Sigmoid colon (tissue), 6 donors: ENCODE measurements at regions not wholly inside any gene's neighbourhood (a gene's known extent, or its start where the extent isn't known, plus 50 kb on each side); places are given as distances from the start of the nearest gene placed in this dataset.

Experiments used
- DNase-seq: peaks from one replicate; pipeline ENCODE4 v3.0.0-alpha.2; 2019
- H3K27ac ChIP-seq, 4 donors: fragments of 200-600 bp; sonication (generic); one replicate each; pipeline ENCODE4 v1.5.1; 2016 to 2019; ENCODE audit warnings: mild to moderate bottlenecking in 1 of 4
- H3K27me3 ChIP-seq, 3 donors: fragments of 200-600 bp; sonication (generic); one replicate each; pipeline ENCODE4 v1.5.1; 2019; ENCODE audit warnings: mild to moderate bottlenecking in 1 of 3
- H3K36me3 ChIP-seq, 4 donors: fragments of 200-600 bp; sonication (generic); one replicate each; pipeline ENCODE4 v1.5.1; 2016 to 2019
- H3K4me1 ChIP-seq, 4 donors: fragments of 200-600 bp; sonication (generic); one replicate each; pipeline ENCODE4 v1.5.1; 2017 to 2019
- H3K4me3 ChIP-seq, 4 donors: fragments of 200-600 bp; sonication (generic); one replicate each; pipeline ENCODE4 v1.5.1; 2017 to 2019; ENCODE audit warnings: mild to moderate bottlenecking in 2 of 4, moderate library complexity in 1 of 4
- H3K9me3 ChIP-seq, 4 donors: fragments of 200-600 bp in 3 of 4; sonication (generic) in 3 of 4; one replicate each; pipeline versions ENCODE4 v1.5.1 to v1.6.1; 2013 to 2019
- EP300 ChIP-seq, 4 donors: sonication (generic); formaldehyde crosslinking; IDR thresholded peaks; one replicate each; pipeline ENCODE4 v1.6.1; 2017; ENCODE audit warnings: antibody characterized with exemption in 4 of 4
- POLR2A ChIP-seq, 2 donors: fragments of 450-650 bp; IDR thresholded peaks; one replicate each; pipeline ENCODE4 v1.6.1; 2016; ENCODE audit warnings: antibody characterized with exemption in 2 of 2, mild to moderate bottlenecking in 2 of 2, moderate library complexity in 2 of 2
- POLR2AphosphoS5 ChIP-seq, 4 donors: sonication (generic); formaldehyde crosslinking; IDR thresholded peaks; one replicate each; pipeline ENCODE4 v1.6.1; 2017; ENCODE audit warnings: antibody characterized with exemption in 4 of 4
- WGBS, 2 donors: extraction: QIAGEN DNeasy Blood & Tissue Kit; methylation state at CpG; one replicate each; pipeline ENCODE4 v1.1.7; 2013; 5-methylcytosine and 5-hydroxymethylcytosine counted together
- intact Hi-C: fragments of 100-400 bp; cut with DNase I; formaldehyde crosslinking; loops from one replicate; pipeline ENCODE4 v1.15.1; 2023
- TF ChIP-seq, protein P1 (sequence below), 4 experiments: fragments of 450-650 bp in 3 of 4; fragments of 200-600 bp in 1 of 4; IDR thresholded peaks; one replicate each; pipeline ENCODE4 v1.5.1; 2016 to 2019; ENCODE audit warnings: antibody characterized with exemption in 4 of 4, mild to moderate bottlenecking in 3 of 4, moderate library complexity in 2 of 4
- donor health status: healthy with polysubstance abuse.
- donor health status: healthy.

DNA sequence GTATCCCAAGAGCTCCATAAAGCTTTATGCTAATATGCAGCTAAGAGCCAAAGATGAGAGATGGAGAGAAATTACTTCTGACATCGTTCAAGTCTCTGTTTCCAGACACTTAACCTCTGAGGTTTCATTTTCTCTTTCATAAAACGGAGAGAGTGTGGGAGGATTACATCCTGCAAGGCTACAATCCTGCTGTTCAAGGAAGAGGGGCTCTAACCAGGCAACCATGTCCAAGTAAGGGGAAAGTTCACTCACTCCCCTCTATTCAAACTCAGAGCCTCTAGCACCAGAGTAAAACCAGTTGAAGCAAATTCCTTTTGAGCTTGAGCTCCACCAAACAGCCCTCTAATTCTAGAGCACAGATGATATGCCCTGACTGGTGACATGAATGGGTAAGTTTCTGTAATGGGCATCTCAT, 397.4 kb downstream of the NPIPA8 start:
- Histone ChIP-seq H3K27ac (no peak overlapping the region), H3K27me3 (no peaks in the 10 kb centered on the region), H3K4me1 (no peaks in the 10 kb centered on the region), H3K36me3 (no peaks in the 10 kb centered on the region), H3K4me3 (no peak overlapping the region), H3K9me3 (no peaks in the 10 kb centered on the region)
- DNase-seq: no peak
- 10 to 14% methylated on average over 2 of the region's 2 CpGs for WGBS, 2 donors
- intact Hi-C loops: no loop called here
- TF ChIP-seq, protein P1, sequence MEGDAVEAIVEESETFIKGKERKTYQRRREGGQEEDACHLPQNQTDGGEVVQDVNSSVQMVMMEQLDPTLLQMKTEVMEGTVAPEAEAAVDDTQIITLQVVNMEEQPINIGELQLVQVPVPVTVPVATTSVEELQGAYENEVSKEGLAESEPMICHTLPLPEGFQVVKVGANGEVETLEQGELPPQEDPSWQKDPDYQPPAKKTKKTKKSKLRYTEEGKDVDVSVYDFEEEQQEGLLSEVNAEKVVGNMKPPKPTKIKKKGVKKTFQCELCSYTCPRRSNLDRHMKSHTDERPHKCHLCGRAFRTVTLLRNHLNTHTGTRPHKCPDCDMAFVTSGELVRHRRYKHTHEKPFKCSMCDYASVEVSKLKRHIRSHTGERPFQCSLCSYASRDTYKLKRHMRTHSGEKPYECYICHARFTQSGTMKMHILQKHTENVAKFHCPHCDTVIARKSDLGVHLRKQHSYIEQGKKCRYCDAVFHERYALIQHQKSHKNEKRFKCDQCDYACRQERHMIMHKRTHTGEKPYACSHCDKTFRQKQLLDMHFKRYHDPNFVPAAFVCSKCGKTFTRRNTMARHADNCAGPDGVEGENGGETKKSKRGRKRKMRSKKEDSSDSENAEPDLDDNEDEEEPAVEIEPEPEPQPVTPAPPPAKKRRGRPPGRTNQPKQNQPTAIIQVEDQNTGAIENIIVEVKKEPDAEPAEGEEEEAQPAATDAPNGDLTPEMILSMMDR (IDR thresholded peaks at IDR 0.05): no peak
- TF ChIP-seq POLR2A (IDR thresholded peaks at IDR 0.05): no peak
- no peak for TF ChIP-seq EP300 (IDR thresholded peaks at IDR 0.05)
- no peak for TF ChIP-seq POLR2AphosphoS5 (IDR thresholded peaks at IDR 0.05)

DNA sequence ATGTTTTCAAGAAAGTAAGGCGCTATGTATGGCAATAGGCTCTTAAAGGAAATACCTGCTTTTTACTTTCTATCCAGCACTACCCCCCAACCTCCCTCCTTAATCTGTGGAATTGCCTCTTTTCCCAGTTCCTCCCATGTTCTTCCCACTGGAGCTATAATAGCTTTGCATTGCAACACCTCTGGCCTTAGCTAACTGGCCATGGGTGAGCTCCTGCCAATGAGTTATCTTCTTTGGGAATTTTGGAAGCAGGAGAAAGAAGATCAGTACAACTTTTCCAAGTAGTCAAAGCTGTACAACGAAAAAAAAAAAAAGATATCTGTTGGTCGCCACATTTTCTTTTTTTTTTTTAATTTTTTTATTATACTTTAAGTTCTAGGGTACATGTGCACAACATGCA, 398.0 kb downstream of the NPIPA8 start:
- TF ChIP-seq POLR2A (IDR thresholded peaks at IDR 0.05) (no peak), EP300 (IDR thresholded peaks at IDR 0.05) (no peak), POLR2AphosphoS5 (IDR thresholded peaks at IDR 0.05) (no peak)
- TF ChIP-seq, protein P1 (IDR thresholded peaks at IDR 0.05): no peak
- WGBS, 2 donors: 86 to 91% methylated on average over 3 of the region's 3 CpGs
- intact Hi-C loops: no loop called here
- no peaks in the 10 kb centered on the region for H3K27me3 ChIP-seq
- H3K4me1 ChIP-seq: no peaks in the 10 kb centered on the region
- H3K4me3 ChIP-seq: no peak overlapping the region
- H3K36me3 ChIP-seq: no peaks in the 10 kb centered on the region
- H3K27ac ChIP-seq: no peak overlapping the region
- H3K9me3 ChIP-seq: no peaks in the 10 kb centered on the region
- no peak for DNase-seq

DNA sequence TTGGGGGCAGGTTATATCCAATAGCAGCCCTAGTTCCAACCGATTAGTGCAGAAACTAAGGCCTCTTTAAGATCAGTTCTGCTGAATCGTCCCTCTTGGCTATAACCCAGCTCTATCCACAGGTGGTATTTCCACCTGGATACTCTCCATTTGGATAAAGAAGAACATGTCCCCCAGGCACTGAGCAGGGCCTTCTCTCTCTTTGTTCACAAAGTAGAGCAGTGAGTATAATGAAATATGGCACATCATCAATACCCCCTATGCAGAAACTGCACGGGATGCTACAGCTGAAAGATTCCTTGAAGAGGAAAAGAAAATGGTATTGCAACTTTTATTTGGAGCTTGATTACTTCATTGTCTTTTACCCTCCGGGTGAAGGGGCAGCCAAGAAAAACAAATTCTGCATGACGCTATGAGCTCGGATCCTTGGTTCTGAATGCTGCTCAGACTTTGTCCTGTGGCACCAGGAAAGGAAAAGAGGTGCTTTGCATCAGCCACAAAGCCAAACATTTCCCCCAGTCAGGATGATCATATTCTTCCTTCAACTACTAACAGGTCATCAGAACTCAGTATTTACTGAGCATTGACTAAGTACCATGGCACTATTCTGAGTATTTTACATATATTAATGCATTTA, 399.7 kb downstream of the NPIPA8 start:
- TF ChIP-seq POLR2AphosphoS5 (IDR thresholded peaks at IDR 0.05) (no peak), POLR2A (IDR thresholded peaks at IDR 0.05) (no peak), EP300 (IDR thresholded peaks at IDR 0.05) (no peak)
- TF ChIP-seq, protein P1 (IDR thresholded peaks at IDR 0.05): no peak
- H3K27me3 ChIP-seq: no peaks in the 10 kb centered on the region
- DNase-seq: no peak
- no peaks in the 10 kb centered on the region for H3K9me3 ChIP-seq
- H3K4me1 ChIP-seq: no peaks in the 10 kb centered on the region
- H3K27ac ChIP-seq: no peak overlapping the region
- WGBS, 2 donors: 39 to 81% methylated on average over 6 of the region's 6 CpGs
- no peak overlapping the region for H3K4me3 ChIP-seq
- H3K36me3 ChIP-seq: no peaks in the 10 kb centered on the region
- intact Hi-C loops: no loop called here

DNA sequence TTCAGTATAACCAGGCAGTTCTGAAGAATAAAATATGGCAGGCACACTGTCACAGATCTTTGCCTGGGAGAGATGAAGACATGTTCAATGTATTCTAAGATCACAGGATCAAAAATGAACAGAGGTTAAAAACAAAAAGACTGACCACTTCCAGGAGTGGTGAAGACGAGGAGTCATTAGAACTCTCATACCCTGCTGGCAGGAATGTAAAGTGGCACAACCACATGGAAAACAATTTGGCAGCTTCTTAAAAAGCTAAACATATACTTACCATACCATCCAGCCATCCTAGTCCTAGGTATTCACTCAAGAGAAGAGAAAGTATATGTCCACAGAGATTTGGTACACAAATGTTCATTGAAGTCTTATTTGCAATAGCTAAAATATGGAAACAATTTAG, 406.3 kb downstream of the NPIPA8 start:
- no peak for DNase-seq
- Histone ChIP-seq H3K36me3 (no peaks in the 10 kb centered on the region), H3K27ac (no peak overlapping the region), H3K27me3 (no peaks in the 10 kb centered on the region), H3K9me3 (peaks cover 0 to 4% (median 1%) of the 10 kb centered on the region in 4 donors), H3K4me1 (no peaks in the 10 kb centered on the region), H3K4me3 (no peak overlapping the region)
- intact Hi-C loops: no loop called here
- WGBS, 2 donors: 53 to 90% methylated on average over 1 of the region's 1 CpG
- no peak for TF ChIP-seq POLR2A (IDR thresholded peaks at IDR 0.05)
- no peak for TF ChIP-seq EP300 (IDR thresholded peaks at IDR 0.05)
- TF ChIP-seq, protein P1 (IDR thresholded peaks at IDR 0.05): no peak
- no peak for TF ChIP-seq POLR2AphosphoS5 (IDR thresholded peaks at IDR 0.05)

DNA sequence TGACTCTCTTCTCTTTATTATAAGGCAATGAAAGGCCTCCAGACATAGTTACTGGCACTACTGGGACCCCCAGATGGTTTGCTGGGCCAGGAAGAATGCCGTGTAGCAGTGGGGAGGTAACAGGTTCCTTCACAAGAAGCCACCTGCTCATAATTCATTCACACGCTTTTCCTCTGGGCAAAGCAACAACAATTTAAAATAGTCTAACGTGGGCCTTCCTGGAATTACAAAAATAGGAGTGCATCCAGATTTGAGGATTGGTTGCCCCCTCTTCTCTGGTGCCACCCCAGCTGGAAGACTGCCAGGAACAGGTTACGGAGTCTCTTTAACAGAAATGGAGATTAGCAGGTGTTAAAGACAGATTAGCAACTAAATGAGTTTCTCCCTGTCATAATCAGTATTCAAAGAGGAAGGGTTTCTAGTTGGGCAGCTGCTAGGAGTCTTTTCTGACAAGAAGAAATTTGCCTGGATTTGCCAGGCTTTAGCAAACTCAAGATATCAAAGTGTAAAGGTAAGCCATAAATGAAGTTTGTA, 409.6 kb downstream of the NPIPA8 start:
- H3K27me3 ChIP-seq: no peaks in the 10 kb centered on the region
- intact Hi-C loops: no loop called here
- no peaks in the 10 kb centered on the region for H3K4me1 ChIP-seq
- 50 to 55% methylated on average over 4 of the region's 4 CpGs for WGBS, 2 donors
- H3K36me3 ChIP-seq: no peaks in the 10 kb centered on the region
- no peak overlapping the region for H3K27ac ChIP-seq
- TF ChIP-seq POLR2AphosphoS5 (IDR thresholded peaks at IDR 0.05) (no peak), POLR2A (IDR thresholded peaks at IDR 0.05) (no peak), EP300 (IDR thresholded peaks at IDR 0.05) (no peak)
- TF ChIP-seq, protein P1 (IDR thresholded peaks at IDR 0.05): no peak
- DNase-seq: no peak
- peaks cover 0 to 8% (median 1%) of the 10 kb centered on the region in 4 donors for H3K9me3 ChIP-seq
- no peak overlapping the region for H3K4me3 ChIP-seq
